ENCODE measurements at regions not wholly inside any gene's neighbourhood (a gene's known extent, or its start where the extent isn't known, plus 50 kb on each side); places are given as distances from the start of the nearest gene placed in this dataset.

DNA sequence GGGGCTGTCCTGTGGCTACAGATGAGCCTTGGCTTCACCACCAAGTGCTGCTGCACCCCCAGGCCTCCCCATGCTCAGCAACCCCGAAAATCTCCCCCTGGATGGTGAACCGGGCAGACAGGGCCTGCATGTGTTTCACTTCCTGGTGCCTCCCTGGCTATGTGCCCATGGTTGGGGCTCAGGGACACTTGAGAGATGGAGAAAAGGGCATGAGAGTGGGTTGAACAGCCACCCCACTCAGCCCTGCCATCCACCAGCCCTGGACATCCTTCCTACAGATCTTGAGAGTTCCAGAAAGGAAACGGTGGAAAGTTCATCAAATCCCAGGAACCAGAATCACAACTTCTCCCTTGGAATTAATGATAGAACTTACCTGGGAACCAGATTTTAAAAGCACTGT is 74.7 kb upstream of the TEX51 start:
- H3K4me3 ChIP-seq (replicated peaks; ENCODE audit: insufficient read depth, low read length), result no peak overlapping the region
- no peak for DNase-seq (ENCODE audit: low read depth in 1 of 2, low spot score in 1 of 2)
- TF ChIP-seq, protein P1, sequence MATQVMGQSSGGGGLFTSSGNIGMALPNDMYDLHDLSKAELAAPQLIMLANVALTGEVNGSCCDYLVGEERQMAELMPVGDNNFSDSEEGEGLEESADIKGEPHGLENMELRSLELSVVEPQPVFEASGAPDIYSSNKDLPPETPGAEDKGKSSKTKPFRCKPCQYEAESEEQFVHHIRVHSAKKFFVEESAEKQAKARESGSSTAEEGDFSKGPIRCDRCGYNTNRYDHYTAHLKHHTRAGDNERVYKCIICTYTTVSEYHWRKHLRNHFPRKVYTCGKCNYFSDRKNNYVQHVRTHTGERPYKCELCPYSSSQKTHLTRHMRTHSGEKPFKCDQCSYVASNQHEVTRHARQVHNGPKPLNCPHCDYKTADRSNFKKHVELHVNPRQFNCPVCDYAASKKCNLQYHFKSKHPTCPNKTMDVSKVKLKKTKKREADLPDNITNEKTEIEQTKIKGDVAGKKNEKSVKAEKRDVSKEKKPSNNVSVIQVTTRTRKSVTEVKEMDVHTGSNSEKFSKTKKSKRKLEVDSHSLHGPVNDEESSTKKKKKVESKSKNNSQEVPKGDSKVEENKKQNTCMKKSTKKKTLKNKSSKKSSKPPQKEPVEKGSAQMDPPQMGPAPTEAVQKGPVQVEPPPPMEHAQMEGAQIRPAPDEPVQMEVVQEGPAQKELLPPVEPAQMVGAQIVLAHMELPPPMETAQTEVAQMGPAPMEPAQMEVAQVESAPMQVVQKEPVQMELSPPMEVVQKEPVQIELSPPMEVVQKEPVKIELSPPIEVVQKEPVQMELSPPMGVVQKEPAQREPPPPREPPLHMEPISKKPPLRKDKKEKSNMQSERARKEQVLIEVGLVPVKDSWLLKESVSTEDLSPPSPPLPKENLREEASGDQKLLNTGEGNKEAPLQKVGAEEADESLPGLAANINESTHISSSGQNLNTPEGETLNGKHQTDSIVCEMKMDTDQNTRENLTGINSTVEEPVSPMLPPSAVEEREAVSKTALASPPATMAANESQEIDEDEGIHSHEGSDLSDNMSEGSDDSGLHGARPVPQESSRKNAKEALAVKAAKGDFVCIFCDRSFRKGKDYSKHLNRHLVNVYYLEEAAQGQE (IDR thresholded peaks at IDR 0.05; ENCODE audit: insufficient replicate concordance, low read depth), result no peak
- TF ChIP-seq SPI1 (IDR thresholded peaks at IDR 0.05; ENCODE audit: borderline replicate concordance, low read depth) (no peak), POLR2AphosphoS5 (IDR thresholded peaks at IDR 0.05; ENCODE audit: low read depth) (no peak), GABPA (IDR thresholded peaks at IDR 0.05; ENCODE audit: low read depth) (no peak)
- TF ChIP-seq, protein P2, sequence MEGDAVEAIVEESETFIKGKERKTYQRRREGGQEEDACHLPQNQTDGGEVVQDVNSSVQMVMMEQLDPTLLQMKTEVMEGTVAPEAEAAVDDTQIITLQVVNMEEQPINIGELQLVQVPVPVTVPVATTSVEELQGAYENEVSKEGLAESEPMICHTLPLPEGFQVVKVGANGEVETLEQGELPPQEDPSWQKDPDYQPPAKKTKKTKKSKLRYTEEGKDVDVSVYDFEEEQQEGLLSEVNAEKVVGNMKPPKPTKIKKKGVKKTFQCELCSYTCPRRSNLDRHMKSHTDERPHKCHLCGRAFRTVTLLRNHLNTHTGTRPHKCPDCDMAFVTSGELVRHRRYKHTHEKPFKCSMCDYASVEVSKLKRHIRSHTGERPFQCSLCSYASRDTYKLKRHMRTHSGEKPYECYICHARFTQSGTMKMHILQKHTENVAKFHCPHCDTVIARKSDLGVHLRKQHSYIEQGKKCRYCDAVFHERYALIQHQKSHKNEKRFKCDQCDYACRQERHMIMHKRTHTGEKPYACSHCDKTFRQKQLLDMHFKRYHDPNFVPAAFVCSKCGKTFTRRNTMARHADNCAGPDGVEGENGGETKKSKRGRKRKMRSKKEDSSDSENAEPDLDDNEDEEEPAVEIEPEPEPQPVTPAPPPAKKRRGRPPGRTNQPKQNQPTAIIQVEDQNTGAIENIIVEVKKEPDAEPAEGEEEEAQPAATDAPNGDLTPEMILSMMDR (IDR thresholded peaks at IDR 0.05; ENCODE audit: insufficient read depth, low read length), result no peak
- no peak overlapping the region for H3K27ac ChIP-seq (replicated peaks)
- no peaks in the 10 kb centered on the region for H3K27me3 ChIP-seq (ENCODE audit: insufficient read depth, poor library complexity, severe bottlenecking)

DNA sequence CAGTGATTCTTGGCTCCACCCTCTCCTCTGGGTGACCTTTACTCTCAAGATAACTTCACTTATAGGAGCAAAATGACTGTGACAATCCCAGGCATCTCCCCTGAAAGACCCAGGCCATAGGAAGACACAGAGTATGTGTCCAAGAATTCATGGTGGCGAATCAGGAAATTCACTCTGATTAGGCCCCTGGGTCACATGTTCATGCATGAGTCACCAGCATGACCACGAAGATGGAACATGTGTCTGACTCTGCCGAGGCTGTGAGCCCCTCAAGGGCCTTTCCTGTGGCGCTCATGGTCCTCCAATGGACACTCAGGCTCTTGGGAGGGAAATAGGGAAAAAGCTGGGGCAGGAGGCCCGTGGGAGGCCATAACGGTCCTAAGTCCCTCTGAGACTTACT is 74.0 kb upstream of the TEX51 start:
- Histone ChIP-seq H3K27me3 (ENCODE audit: insufficient read depth, poor library complexity, severe bottlenecking) (no peaks in the 10 kb centered on the region), H3K4me3 (replicated peaks; ENCODE audit: insufficient read depth, low read length) (no peak overlapping the region), H3K27ac (replicated peaks) (no peak overlapping the region)
- DNase-seq (ENCODE audit: low read depth in 1 of 2, low spot score in 1 of 2), result no peak
- TF ChIP-seq GABPA (IDR thresholded peaks at IDR 0.05; ENCODE audit: low read depth), result no peak
- no peak for TF ChIP-seq POLR2AphosphoS5 (IDR thresholded peaks at IDR 0.05; ENCODE audit: low read depth)
- TF ChIP-seq, protein P1 (IDR thresholded peaks at IDR 0.05; ENCODE audit: insufficient replicate concordance, low read depth), result no peak
- TF ChIP-seq, protein P2 (IDR thresholded peaks at IDR 0.05; ENCODE audit: insufficient read depth, low read length), result no peak
- no peak for TF ChIP-seq SPI1 (IDR thresholded peaks at IDR 0.05; ENCODE audit: borderline replicate concordance, low read depth)

DNA sequence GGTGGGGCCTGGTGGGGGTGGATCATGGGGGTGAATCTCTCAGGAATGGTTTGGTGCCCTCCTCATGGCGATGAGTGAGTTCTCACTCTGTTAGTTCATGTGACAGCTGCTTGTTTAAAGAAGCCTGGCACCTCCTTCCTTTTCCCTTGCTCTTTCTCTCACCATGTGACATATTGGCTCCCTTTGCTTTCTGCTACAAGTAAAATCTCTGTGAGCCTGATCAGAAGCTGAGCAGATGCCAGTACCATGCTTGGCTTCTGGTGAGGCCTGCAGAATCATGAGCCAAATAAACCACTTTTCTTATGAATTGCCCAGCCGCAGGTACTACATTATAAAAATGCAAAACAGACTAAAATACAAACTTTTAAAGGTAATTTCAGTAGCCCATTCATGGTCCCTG is 73.4 kb upstream of the TEX51 start:
- DNase-seq (ENCODE audit: low read depth in 1 of 2, low spot score in 1 of 2), result no peak
- no peak overlapping the region for H3K27ac ChIP-seq (replicated peaks)
- TF ChIP-seq POLR2AphosphoS5 (IDR thresholded peaks at IDR 0.05; ENCODE audit: low read depth) (no peak), SPI1 (IDR thresholded peaks at IDR 0.05; ENCODE audit: borderline replicate concordance, low read depth) (no peak), GABPA (IDR thresholded peaks at IDR 0.05; ENCODE audit: low read depth) (no peak)
- TF ChIP-seq, protein P2 (IDR thresholded peaks at IDR 0.05; ENCODE audit: insufficient read depth, low read length), result no peak
- TF ChIP-seq, protein P1 (IDR thresholded peaks at IDR 0.05; ENCODE audit: insufficient replicate concordance, low read depth), result no peak
- no peak overlapping the region for H3K4me3 ChIP-seq (replicated peaks; ENCODE audit: insufficient read depth, low read length)
- H3K27me3 ChIP-seq (ENCODE audit: insufficient read depth, poor library complexity, severe bottlenecking), result no peaks in the 10 kb centered on the region
